CD14-positive monocyte (primary cell): ENCODE measurements at regions not wholly inside any gene's neighbourhood (a gene's known extent, or its start where the extent isn't known, plus 50 kb on each side); places are given as distances from the start of the nearest gene placed in this dataset.

ENCODE experiments used
- DNase-seq, 3 donors: peaks; one replicate each; pipeline ENCODE4 v3.0.0-alpha.2; 2011 to 2022
- H2AFZ ChIP-seq: 2 replicates; pipeline ENCODE4 v1.6.0; 2012; ENCODE audit warnings: mild to moderate bottlenecking, low read depth, low read length, inconsistent platforms; ENCODE audit not compliant: insufficient read depth, poor library complexity, severe bottlenecking
- H3K27ac ChIP-seq, 2 donors: 1 replicate in 1 of 2; 2 replicates in 1 of 2; pipeline ENCODE4 v1.5.1; 2012 to 2013; ENCODE audit warnings: low read length in 2 of 2, control low read depth in 1 of 2, inconsistent platforms in 1 of 2, low read depth in 1 of 2, mild to moderate bottlenecking in 1 of 2
- H3K27me3 ChIP-seq, 2 donors: one replicate each; pipeline versions ENCODE4 v1.6.0 to v1.6.1; 2011 to 2013; ENCODE audit warnings: low read length in 2 of 2; ENCODE audit not compliant: control insufficient read depth in 2 of 2, insufficient read depth in 2 of 2
- H3K36me3 ChIP-seq, 2 donors: replicated peaks in 1 of 2; 1 replicate in 1 of 2; 2 replicates in 1 of 2; pipeline versions ENCODE4 v1.5.1 to v1.6.1; 2012 to 2013; ENCODE audit warnings: low read length in 2 of 2, control low read depth in 1 of 2, inconsistent platforms in 1 of 2, mild to moderate bottlenecking in 1 of 2; ENCODE audit not compliant: insufficient read depth in 2 of 2, control insufficient read depth in 1 of 2
- H3K4me1 ChIP-seq, 2 donors: 1 replicate in 1 of 2; 2 replicates in 1 of 2; pipeline versions ENCODE4 v1.5.1 to v1.6.1; 2012 to 2013; ENCODE audit warnings: low read length in 2 of 2, control low read depth in 1 of 2, inconsistent platforms in 1 of 2, mild to moderate bottlenecking in 1 of 2, moderate library complexity in 1 of 2; ENCODE audit not compliant: insufficient read depth in 2 of 2, control insufficient read depth in 1 of 2
- H3K4me2 ChIP-seq: replicated peaks from 2 replicates; pipeline ENCODE3; 2012; ENCODE audit warnings: low read length, moderate library complexity, mild to moderate bottlenecking; ENCODE audit not compliant: poor library complexity, severe bottlenecking; ENCODE audit errors: extremely low read depth
- H3K4me3 ChIP-seq, 3 experiments: fragments of 200-600 bp in 1 of 3; sonication (generic) in 1 of 3; replicated peaks in 1 of 3; 1 replicate in 2 of 3; 2 replicates in 1 of 3; pipeline ENCODE4 v1.5.1; 2011 to 2013; ENCODE audit warnings: low read length in 3 of 3, mild to moderate bottlenecking in 3 of 3, control low read depth in 2 of 3, low read depth in 2 of 3, inconsistent platforms in 1 of 3, moderate library complexity in 1 of 3
- H3K79me2 ChIP-seq: 2 replicates; pipeline ENCODE4 v1.6.0; 2012; ENCODE audit warnings: mild to moderate bottlenecking, control low read depth, inconsistent platforms, low read length, moderate library complexity; ENCODE audit not compliant: insufficient read depth
- H3K9ac ChIP-seq: 2 replicates; pipeline ENCODE4 v1.6.0; 2017; ENCODE audit warnings: low read length, mild to moderate bottlenecking; ENCODE audit not compliant: insufficient read depth, poor library complexity, severe bottlenecking
- H3K9me3 ChIP-seq, 2 donors: replicated peaks in 1 of 2; 1 replicate in 1 of 2; 2 replicates in 1 of 2; pipeline versions ENCODE4 v1.5.1 to v1.6.1; 2012 to 2013; ENCODE audit warnings: low read length in 2 of 2, control low read depth in 1 of 2; ENCODE audit not compliant: control insufficient read depth in 1 of 2, insufficient read depth in 1 of 2
- H4K20me1 ChIP-seq: 2 replicates; pipeline ENCODE4 v1.6.0; 2012; ENCODE audit warnings: mild to moderate bottlenecking, low read length, control low read depth, moderate library complexity; ENCODE audit not compliant: insufficient read depth
- H3K27ac Mint-ChIP-seq, 7 donors: one replicate each; pipeline ENCODE4 v1.8.0; 2020; ENCODE audit warnings: mild to moderate bottlenecking in 7 of 7, mixed read lengths in 7 of 7, moderate library complexity in 6 of 7, inconsistent platforms in 2 of 7
- H3K27me3 Mint-ChIP-seq, 3 donors: one replicate each; pipeline ENCODE4 v1.8.0; 2021 to 2022; ENCODE audit warnings: low read depth in 3 of 3, mild to moderate bottlenecking in 3 of 3, mixed read lengths in 3 of 3, moderate library complexity in 3 of 3, inconsistent platforms in 1 of 3
- H3K36me3 Mint-ChIP-seq, 2 donors: one replicate each; pipeline ENCODE4 v1.8.0; 2020; ENCODE audit warnings: mixed read lengths in 2 of 2, inconsistent platforms in 1 of 2, mild to moderate bottlenecking in 1 of 2
- H3K4me1 Mint-ChIP-seq: one replicate; pipeline ENCODE4 v1.8.0; 2020; ENCODE audit warnings: mild to moderate bottlenecking, mixed read lengths
- H3K4me3 Mint-ChIP-seq, 2 donors: one replicate each; pipeline ENCODE4 v1.8.0; 2020; ENCODE audit warnings: mild to moderate bottlenecking in 2 of 2, mixed read lengths in 2 of 2, moderate library complexity in 1 of 2
- H3K9me3 Mint-ChIP-seq, 7 donors: one replicate each; pipeline ENCODE4 v1.8.0; 2020 to 2022; ENCODE audit warnings: mixed read lengths in 7 of 7, mild to moderate bottlenecking in 6 of 7, moderate library complexity in 6 of 7, inconsistent platforms in 2 of 7
- WGBS: methylation state at CpG from one replicate; pipeline ENCODE4 v1.1.5; 2013; ENCODE audit warnings: missing lambda C conversion rate; ENCODE audit not compliant: insufficient coverage; 5-methylcytosine and 5-hydroxymethylcytosine counted together
- intact Hi-C, 2 donors: fragments of 100-400 bp; cut with micrococcal nuclease; formaldehyde crosslinking; loops; one replicate each; pipeline versions ENCODE4 v1.15.0 to v1.15.1; 2023
- TF ChIP-seq, protein P1 (sequence below): fragments of 200-600 bp; IDR thresholded peaks from one replicate; pipeline ENCODE4 v1.8.0; 2022; ENCODE audit warnings: antibody characterized with exemption, mild to moderate bottlenecking

DNA sequence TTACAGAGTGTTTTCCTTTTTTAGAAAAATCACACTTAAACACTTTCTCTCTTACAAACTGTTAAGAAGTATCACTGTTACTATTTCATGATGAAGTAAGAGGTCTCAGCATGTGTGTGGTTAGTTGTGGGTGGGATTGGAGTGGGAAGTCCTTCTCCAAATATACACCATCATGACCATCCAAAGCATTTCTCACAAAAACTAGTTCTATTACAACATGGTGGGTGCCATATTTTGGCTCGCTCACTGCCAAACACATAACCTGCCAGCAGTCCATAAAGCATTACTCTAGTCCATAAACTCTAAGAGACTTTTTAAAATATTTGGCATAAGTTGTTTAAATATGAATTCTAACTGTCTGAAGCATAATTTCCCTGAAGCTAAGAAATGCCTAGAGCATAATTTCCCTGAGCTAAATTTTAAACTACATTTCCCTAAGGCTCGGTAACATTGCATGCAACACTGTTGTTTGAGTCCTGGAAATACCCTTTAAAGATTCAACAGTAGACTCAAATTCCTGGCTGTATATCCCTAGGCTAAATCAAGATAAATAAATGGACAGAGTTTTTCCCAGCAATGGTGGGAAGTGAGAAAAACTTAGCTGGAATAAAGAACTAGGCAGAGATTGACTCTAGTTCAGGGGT is 415.0 kb upstream of the INTU start:
- Mint-ChIP-seq H3K27ac (no peak overlapping the region), H3K9me3 (peaks cover 0 to 12% (median 4%) of the 10 kb centered on the region in 7 donors), H3K4me3 (no peak overlapping the region), H3K4me1 (no peaks in the 10 kb centered on the region), H3K27me3 (no peaks in the 10 kb centered on the region), H3K36me3 (no peaks in the 10 kb centered on the region)
- no peaks in the 10 kb centered on the region for H3K27me3 ChIP-seq
- no peaks in the 10 kb centered on the region for H3K36me3 ChIP-seq
- H3K27ac ChIP-seq: no peak overlapping the region
- H2AFZ ChIP-seq: no peak overlapping the region
- H3K79me2 ChIP-seq: no peaks in the 10 kb centered on the region
- H3K4me1 ChIP-seq: no peaks in the 10 kb centered on the region
- H3K9ac ChIP-seq: no peak overlapping the region
- H3K9me3 ChIP-seq: peaks cover 2 to 6% of the 10 kb centered on the region in 2 donors
- H4K20me1 ChIP-seq: no peaks in the 10 kb centered on the region
- TF ChIP-seq, protein P1, sequence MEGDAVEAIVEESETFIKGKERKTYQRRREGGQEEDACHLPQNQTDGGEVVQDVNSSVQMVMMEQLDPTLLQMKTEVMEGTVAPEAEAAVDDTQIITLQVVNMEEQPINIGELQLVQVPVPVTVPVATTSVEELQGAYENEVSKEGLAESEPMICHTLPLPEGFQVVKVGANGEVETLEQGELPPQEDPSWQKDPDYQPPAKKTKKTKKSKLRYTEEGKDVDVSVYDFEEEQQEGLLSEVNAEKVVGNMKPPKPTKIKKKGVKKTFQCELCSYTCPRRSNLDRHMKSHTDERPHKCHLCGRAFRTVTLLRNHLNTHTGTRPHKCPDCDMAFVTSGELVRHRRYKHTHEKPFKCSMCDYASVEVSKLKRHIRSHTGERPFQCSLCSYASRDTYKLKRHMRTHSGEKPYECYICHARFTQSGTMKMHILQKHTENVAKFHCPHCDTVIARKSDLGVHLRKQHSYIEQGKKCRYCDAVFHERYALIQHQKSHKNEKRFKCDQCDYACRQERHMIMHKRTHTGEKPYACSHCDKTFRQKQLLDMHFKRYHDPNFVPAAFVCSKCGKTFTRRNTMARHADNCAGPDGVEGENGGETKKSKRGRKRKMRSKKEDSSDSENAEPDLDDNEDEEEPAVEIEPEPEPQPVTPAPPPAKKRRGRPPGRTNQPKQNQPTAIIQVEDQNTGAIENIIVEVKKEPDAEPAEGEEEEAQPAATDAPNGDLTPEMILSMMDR: no peak
- intact Hi-C loops: no loop called here
- no peak overlapping the region for H3K4me2 ChIP-seq
- WGBS: no CpG with 5 or more reads among the region's 2 CpGs
- no peak overlapping the region for H3K4me3 ChIP-seq
- DNase-seq: no peak

DNA sequence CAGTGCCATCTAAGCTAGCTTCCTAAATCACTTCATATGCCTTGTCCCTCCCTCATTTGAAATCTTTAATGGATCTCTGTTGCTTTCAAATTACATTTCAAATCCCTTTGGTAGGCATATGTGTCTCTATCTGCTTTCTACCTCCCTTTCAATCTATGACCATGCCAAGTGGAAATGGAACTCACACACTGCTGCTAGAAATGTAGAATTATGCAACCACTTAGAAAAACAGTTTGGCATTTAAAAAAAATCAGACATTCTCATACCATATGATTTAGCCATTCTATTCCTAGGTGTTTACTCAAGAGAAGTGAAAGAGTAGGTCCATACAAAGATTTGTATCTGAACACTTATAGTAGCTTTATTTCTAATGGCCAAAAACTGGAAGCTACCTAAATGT is 413.5 kb upstream of the INTU start:
- H3K9me3 Mint-ChIP-seq: peaks cover 0 to 14% (median 7%) of the 10 kb centered on the region in 7 donors

More for the DNA sequence above, 413.5 kb upstream of the INTU start:
- H3K79me2 ChIP-seq: no peaks in the 10 kb centered on the region
- H3K4me2 ChIP-seq: no peak overlapping the region
- no peaks in the 10 kb centered on the region for H3K4me1 Mint-ChIP-seq
- no peaks in the 10 kb centered on the region for H3K36me3 ChIP-seq
- no peak overlapping the region for H3K9ac ChIP-seq
- no peaks in the 10 kb centered on the region for H3K36me3 Mint-ChIP-seq
- no peak for DNase-seq
- H3K27ac ChIP-seq: no peak overlapping the region
- no peak overlapping the region for H3K4me3 ChIP-seq
- TF ChIP-seq, protein P1: no peak
- no peaks in the 10 kb centered on the region for H4K20me1 ChIP-seq
- H3K27me3 Mint-ChIP-seq: no peaks in the 10 kb centered on the region
- H3K9me3 ChIP-seq: peaks cover 3 to 5% of the 10 kb centered on the region in 2 donors
- H3K27ac Mint-ChIP-seq: no peak overlapping the region
- H3K27me3 ChIP-seq: no peaks in the 10 kb centered on the region
- no peak overlapping the region for H2AFZ ChIP-seq
- intact Hi-C loops: no loop called here
- H3K4me3 Mint-ChIP-seq: no peak overlapping the region
- H3K4me1 ChIP-seq: no peaks in the 10 kb centered on the region
